Loucy (cell line): ENCODE measurements at regions not wholly inside any gene's neighbourhood (a gene's known extent, or its start where the extent isn't known, plus 50 kb on each side); places are given as distances from the start of the nearest gene placed in this dataset.

Experiments used
- CTCF ChIP-seq: fragments of 200-600 bp; sonication (generic); conservative IDR thresholded peaks from 2 replicates; pipeline ENCODE4 v1.5.1; 2014; ENCODE audit warnings: mild to moderate bottlenecking, antibody characterized with exemption, low read length
- EZH2phosphoT487 ChIP-seq: fragments of 200-600 bp; IDR thresholded peaks from 2 replicates; pipeline ENCODE4 v1.6.1; 2018; ENCODE audit warnings: antibody characterized with exemption, mild to moderate bottlenecking, moderate library complexity, borderline replicate concordance

- no peak for TF ChIP-seq CTCF
- TF ChIP-seq EZH2phosphoT487, result no peak
Measured at GRCh38 chr7:25578991-25579777, 350.9 kb upstream of the NPVF start.
